Right lobe of liver (tissue), 6 donors: ENCODE measurements at regions not wholly inside any gene's neighbourhood (a gene's known extent, or its start where the extent isn't known, plus 50 kb on each side); places are given as distances from the start of the nearest gene placed in this dataset.

ENCODE experiments used
- ATAC-seq, 4 donors: fragments of 200-7000 bp; cut with Tn5 transposase; one replicate each; pipeline ENCODE4 v1.9.1; 2020; ENCODE audit warnings: mild to moderate bottlenecking in 4 of 4, moderate library complexity in 4 of 4
- DNase-seq, 3 donors: peaks; one replicate each; pipeline ENCODE4 v3.0.0-alpha.2; 2020
- H3K27ac ChIP-seq, 3 donors: fragments of 200-600 bp; one replicate each; pipeline ENCODE4 v1.8.0; 2022
- H3K27me3 ChIP-seq, 2 donors: fragments of 200-600 bp; one replicate each; pipeline ENCODE4 v1.8.0; 2022
- H3K36me3 ChIP-seq, 4 donors: fragments of 200-600 bp; sonication (generic) in 1 of 4; one replicate each; pipeline versions ENCODE4 v1.5.1 to v1.8.0; 2017 to 2022; ENCODE audit warnings: control low read depth in 1 of 4
- H3K4me1 ChIP-seq, 4 donors: fragments of 200-600 bp; sonication (generic) in 1 of 4; one replicate each; pipeline versions ENCODE4 v1.5.1 to v1.8.0; 2017 to 2022; ENCODE audit warnings: control low read depth in 1 of 4
- H3K4me3 ChIP-seq, 3 donors: fragments of 200-600 bp; one replicate each; pipeline ENCODE4 v1.8.0; 2022
- H3K9me3 ChIP-seq, 4 donors: fragments of 200-600 bp; sonication (generic) in 1 of 4; one replicate each; pipeline versions ENCODE4 v1.5.1 to v1.8.0; 2017 to 2022; ENCODE audit warnings: control low read depth in 1 of 4
- CTCF ChIP-seq, 4 donors: fragments of 200-600 bp in 3 of 4; fragments of 450-650 bp in 1 of 4; IDR thresholded peaks; one replicate each; pipeline versions ENCODE4 v1.5.1 to v1.8.0; 2016 to 2022; ENCODE audit warnings: antibody characterized with exemption in 4 of 4, mild to moderate bottlenecking in 2 of 4
- POLR2A ChIP-seq: fragments of 450-650 bp; IDR thresholded peaks from one replicate; pipeline ENCODE4 v1.6.1; 2017; ENCODE audit warnings: antibody characterized with exemption, mild to moderate bottlenecking
- WGBS: methylation state at CpG from one replicate; pipeline ENCODE4 v1.1.6; 2018; ENCODE audit warnings: low coverage, low lambda C conversion rate; ENCODE audit not compliant: insufficient coverage; ENCODE audit errors: missing lambda C conversion rate; 5-methylcytosine and 5-hydroxymethylcytosine counted together
- intact Hi-C, 2 donors: fragments of 100-400 bp; cut with DNase I; formaldehyde crosslinking; loops; one replicate each; pipeline versions ENCODE4 v1.11.2 to v1.14.1; 2022
- donor health status: DM: no; HTN: yes; CAD: no.
- donor health status: DM: no; HTN: no; CAD: no.
- donor health status: DM: no; HTN: no; CAD: no.
- donor health status: DM: no; HTN: yes; CAD: no.
- donor health status: DM: no; HTN: yes; CAD: no.

GRCh38 chr1:115556236-115556635, 85.5 kb upstream of the VANGL1 start:
- TF ChIP-seq POLR2A: no peak
- no peak for TF ChIP-seq CTCF (IDR thresholded peaks at IDR 0.05)
- DNase-seq: no peak
- no peaks in the 10 kb centered on the region for H3K4me1 ChIP-seq
- no peak overlapping the region for H3K4me3 ChIP-seq
- H3K27me3 ChIP-seq: no peaks in the 10 kb centered on the region
- 91% methylated on average over 1 of the region's 1 CpG for WGBS
- no peak overlapping the region for H3K27ac ChIP-seq
- no peaks in the 10 kb centered on the region for H3K36me3 ChIP-seq
- no peaks in the 10 kb centered on the region for H3K9me3 ChIP-seq
- intact Hi-C loops: no loop called here
- ATAC-seq: no peak

GRCh38 chr1:115555446-115555845, 86.3 kb upstream of the VANGL1 start:
- intact Hi-C loops: no loop called here
- H3K4me3 ChIP-seq: no peak overlapping the region
- H3K27me3 ChIP-seq: no peaks in the 10 kb centered on the region
- no peaks in the 10 kb centered on the region for H3K9me3 ChIP-seq
- TF ChIP-seq CTCF (IDR thresholded peaks at IDR 0.05): no peak
- TF ChIP-seq POLR2A: no peak
- H3K27ac ChIP-seq: no peak overlapping the region
- no peaks in the 10 kb centered on the region for H3K36me3 ChIP-seq
- no peak for ATAC-seq
- DNase-seq: no peak
- no peaks in the 10 kb centered on the region for H3K4me1 ChIP-seq
- 39% methylated on average over 2 of the region's 2 CpGs for WGBS

GRCh38 chr1:115547696-115548095, 94.1 kb upstream of the VANGL1 start:
- no peaks in the 10 kb centered on the region for H3K9me3 ChIP-seq
- no peaks in the 10 kb centered on the region for H3K36me3 ChIP-seq
- TF ChIP-seq POLR2A (no peak), CTCF (IDR thresholded peaks at IDR 0.05) (no peak)
- no peak overlapping the region for H3K27ac ChIP-seq
- no peaks in the 10 kb centered on the region for H3K4me1 ChIP-seq
- DNase-seq: no peak
- ATAC-seq: no peak
- intact Hi-C loops: no loop called here
- H3K27me3 ChIP-seq: no peaks in the 10 kb centered on the region
- WGBS: 45% methylated on average over 6 of the region's 6 CpGs
- no peak overlapping the region for H3K4me3 ChIP-seq

- DNase-seq: no peak
- Histone ChIP-seq H3K9me3 (no peaks in the 10 kb centered on the region), H3K36me3 (no peaks in the 10 kb centered on the region), H3K4me3 (no peak overlapping the region), H3K4me1 (no peaks in the 10 kb centered on the region), H3K27me3 (no peaks in the 10 kb centered on the region), H3K27ac (no peak overlapping the region)
- intact Hi-C loops: no loop called here
- WGBS: 85% methylated on average over 2 of the region's 2 CpGs
- ATAC-seq: no peak
- no peak for TF ChIP-seq POLR2A
- no peak for TF ChIP-seq CTCF (IDR thresholded peaks at IDR 0.05)
Measured at GRCh38 chr1:115546846-115547245, 94.9 kb upstream of the VANGL1 start.
